Activated CD4-positive, alpha-beta T cell treated with anti-CD3 and anti-CD28 coated beads for 24 hours (primary cell): ENCODE measurements at regions not wholly inside any gene's neighbourhood (a gene's known extent, or its start where the extent isn't known, plus 50 kb on each side); places are given as distances from the start of the nearest gene placed in this dataset.
"Not testable (repeated sequence)": the region's sequence is repeated elsewhere in the genome, so short reads cannot be mapped to it uniquely, and the experiment has no call there.

Source experiments
- DNase-seq, 2 donors: peaks; one replicate each; pipeline ENCODE4 v3.0.0-alpha.2; 2020; ENCODE audit warnings: low read depth in 2 of 2

DNA sequence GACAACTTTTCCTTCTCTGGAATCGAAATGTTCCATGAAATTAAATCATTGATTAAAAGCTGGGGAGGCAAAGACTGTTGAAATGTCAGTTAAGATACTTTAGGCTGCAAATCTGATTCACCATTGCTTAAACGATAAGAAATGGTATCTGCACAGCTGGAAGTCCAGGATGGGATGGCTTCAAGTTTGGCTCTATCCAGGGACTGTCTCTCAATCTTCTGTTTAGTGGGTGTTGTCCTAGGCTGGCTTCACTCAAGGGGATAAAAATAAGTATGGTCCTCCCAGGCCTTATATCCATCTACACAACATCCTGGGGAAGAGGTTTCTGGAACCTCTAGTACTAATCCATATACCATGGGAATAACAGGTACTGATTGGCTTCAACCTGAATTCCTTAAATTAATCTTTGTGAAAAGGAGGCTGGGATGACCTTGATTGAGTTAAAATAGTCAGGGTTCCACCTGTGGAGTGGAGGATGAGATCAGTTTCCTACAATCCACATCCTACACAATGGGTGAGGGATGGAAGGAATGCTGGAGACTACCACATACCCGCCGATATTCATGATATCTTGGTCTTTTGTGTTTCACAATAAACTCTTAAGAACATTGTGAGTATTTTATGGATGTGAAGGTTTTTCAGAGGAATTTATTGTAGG, 156.0 kb upstream of the L3MBTL4 start:
- DNase-seq = no peak

DNA sequence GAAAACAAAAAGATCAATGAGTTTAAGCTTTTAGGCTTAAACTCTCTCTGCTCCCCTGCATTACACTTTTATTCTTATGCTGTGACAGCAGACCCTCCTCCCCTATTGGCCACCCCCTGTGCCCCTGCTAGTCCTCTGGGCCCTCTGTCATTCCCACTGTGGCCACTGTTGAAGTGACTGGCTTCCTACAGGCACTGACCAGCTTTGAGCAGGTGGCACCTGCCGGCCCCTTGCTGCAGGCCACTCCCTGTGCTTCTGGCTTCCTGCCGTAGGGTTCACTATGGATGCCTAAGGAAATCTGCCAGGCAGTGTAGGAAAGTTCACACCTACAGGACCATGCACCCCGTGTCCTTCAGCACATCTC, 156.5 kb upstream of the L3MBTL4 start:
- no peak for DNase-seq

DNA sequence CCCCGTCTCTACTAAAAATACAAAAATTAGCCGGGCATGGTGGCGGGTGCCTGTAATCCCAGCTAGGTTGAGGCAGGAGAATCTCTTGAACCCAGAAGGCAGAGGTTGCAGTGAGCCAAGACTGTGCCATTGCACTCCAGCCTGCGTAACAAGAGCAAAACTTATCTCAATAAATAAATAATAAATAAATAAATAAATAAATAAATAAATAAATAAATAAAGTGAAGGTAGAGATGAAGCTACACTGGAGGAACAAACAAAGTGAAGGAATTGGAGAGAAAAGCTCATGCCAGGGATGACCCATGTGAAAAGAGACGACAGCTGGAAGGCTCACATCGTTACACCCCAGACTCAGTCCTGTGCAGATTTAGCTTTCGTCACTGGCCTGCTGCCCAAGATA, 157.3 kb upstream of the ARHGAP28 start:
- not testable (repeated sequence) for DNase-seq

DNA sequence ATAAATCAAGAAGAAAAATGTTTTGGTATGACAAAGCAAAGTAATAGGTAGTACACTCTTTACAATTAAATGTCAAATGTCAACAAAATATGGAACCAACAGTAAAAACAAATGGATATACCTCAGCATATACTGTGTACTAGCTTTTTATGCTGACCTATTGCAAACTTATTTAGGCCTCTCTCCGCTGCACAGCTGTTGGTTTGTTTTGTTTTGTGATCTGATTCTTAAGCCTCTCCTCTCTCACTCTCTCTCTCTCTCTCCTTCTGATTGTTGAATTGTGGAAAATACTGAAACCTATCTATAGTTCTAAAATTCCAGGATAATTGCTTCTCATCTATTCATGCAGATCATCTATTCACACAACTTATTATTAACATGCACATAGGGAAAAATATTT, 154.9 kb upstream of the ARHGAP28 start:
- DNase-seq = no peak

DNA sequence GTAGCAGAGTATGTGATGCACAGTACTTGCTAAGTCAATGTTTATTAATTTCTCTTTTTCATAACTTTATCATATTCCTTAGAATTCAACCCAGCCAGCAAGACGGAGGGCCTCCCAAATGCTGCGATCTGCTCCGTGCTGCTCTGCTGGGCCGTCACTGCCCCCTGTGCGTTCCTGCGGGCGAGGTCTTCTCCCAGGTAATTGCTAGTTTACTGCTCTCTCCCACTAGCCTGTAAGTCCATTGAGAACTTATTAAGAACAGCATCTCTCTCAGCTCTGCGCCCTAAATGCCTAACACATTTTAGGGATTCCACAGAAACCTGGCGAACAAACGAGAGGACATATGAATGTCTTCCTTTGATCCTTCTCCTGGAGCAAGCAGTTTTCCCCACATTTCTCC, 153.6 kb upstream of the ARHGAP28 start:
- no peak for DNase-seq

DNA sequence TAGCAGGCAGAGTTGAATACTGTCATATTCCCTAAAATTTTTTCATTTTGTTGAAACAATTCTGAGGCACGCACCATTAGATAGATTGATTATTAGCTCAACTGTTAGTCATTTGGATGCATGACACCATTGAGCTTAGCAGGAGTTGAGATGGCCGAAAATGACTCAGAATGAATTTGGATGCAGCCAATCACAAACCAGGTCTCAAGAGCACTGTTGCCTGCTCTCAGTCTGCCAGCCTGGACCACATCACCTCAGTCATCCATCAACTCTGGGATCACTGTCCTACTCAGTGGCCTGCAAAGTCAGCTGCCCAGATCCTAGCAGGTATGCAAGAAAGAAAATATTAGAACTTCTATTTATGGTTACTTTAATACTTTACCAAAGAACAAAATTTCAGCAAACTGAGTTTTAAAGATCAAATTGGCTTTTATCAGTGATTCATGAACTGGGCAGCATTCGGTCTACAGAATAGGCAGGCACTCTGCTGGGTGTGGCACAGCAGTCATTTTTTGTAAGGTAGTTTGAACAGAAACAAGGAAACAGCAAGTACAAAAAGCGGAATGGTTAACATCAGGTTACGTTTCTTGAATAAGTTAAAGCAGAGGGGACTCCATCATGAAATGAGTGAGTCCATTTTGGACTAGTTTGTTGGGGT, 152.7 kb upstream of the ARHGAP28 start:
- DNase-seq = no peak

DNA sequence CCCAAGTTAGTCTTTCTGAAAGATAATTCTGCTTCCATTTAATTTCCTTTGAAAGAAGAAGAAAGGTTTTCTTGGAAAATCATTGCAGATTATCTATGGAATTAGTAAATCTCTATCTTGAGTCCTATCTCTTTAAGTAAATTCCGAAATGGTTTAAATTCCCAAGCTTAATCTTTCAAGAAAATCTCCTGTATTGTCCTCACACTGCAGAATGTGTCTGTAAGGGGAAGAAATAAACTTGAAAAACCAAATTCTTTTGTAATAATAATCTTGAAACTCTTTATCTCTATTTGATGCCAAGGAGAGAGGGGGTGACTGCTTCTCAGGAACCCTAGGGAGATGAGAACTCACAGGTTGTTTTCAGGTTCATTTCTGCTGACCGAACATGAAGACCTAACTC, 150.8 kb upstream of the ARHGAP28 start:
- no peak for DNase-seq

DNA sequence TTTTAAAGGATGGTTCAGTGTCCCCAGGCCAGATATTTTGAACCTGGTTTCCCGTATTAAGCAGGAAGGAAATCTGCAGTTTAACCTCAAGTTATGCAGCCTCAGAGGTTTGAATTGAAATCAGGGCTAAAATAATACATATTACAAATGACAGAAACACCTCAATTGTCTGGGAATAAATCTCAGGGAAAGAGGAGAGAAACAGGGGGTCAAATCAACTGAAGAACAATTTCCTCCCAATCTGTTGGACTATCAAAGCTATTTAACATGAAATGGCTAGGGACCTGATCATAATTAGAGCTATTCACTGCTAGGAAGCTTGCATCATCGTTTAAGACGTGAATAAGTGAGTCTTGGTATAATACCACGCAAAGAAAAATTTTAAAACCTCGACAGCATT, 150.0 kb upstream of the ARHGAP28 start:
- DNase-seq = no peak

DNA sequence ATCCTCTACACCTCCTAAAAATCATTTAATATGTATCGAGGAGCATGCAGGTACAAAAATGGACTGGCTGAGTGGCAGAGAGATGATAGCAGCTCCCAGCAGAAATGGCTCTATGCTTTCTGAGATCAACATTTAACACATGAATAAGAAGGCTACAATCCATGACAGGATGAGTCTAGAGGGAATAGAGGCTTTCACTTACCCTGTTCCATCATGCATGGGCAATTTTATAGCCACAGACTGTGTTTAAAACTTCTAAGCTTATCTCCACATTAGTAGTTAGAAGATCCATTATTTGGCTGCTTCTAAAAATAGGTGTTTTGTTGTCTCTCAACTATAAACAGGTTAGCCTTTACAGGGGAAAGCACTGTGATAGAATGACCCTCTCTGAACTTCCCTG, 149.1 kb upstream of the ARHGAP28 start:
- no peak for DNase-seq

DNA sequence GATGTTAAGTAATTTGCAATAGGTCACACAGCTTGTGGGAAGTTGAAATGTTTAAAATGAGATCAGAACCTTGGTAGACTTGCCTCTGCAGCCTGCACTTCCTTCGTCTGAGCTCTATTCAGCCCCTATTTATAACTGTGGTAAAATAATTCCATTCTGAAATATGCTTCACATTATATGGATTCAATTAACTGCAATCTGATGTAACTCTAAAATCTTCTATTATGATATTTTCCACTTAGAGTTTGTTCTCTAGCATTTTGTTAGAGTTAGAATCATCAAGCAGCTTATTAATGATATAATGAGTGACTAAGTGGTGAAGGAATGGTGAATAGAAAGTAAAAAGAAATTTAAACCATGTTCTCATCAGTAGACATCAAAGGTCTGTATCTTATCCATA, 139.6 kb upstream of the ARHGAP28 start:
- DNase-seq = no peak

DNA sequence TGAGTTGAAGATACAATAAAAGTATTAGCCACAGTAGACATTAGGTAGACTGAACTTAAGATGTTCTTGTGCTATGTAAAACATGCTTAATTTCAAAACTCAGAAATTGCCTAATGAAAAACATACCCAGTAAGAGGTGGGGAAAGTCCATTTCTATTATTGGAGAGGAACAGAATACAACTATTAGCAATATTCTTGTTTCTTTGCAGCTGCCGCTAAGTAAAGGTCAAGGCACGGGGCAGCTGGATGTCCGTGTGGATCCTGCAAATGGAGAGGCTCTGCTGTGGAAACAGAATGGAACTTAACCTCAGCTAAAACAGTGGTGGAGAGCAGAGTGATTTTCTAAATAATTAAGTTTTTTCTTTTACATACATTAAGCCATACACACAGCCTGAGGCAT, 139.2 kb upstream of the ARHGAP28 start:
- DNase-seq = no peak

DNA sequence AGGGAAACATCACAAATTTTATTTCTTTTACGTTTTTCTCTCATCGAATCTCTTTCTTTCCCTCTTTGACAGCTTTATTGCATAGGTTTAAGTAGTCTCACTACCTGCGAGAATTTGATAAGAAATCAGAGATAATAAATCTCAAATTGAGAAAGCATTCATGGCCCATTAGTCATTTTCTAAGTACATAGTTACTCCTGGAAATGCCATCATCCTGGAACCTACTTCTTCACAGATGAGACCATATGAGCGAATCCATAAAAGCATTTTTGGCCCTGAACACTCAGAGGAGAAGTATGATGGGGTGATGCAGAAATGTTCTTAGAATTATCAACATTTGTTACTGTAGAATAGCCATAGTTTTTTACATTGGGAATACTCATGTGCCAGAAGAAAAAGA, 138.0 kb upstream of the ARHGAP28 start:
- DNase-seq = no peak

DNA sequence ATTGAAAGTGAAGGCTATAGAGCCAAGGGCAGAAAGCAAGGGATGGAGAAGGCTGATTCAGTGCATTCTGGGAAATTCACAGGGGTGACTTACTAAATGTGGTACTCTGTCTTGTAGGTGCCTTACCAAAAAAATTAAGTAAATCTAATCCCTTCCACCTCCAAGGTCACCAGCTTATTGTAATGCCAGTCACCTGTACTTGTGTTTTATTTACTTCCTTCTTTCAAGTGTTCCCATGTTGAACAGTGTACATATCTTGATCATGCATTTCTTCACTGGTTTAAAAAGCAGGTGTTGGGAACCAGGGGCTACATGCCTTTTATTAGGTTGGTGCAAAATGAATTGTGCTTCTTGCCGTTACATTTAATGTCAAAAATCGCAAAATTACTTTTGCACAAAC, 137.0 kb upstream of the ARHGAP28 start:
- DNase-seq = no peak

DNA sequence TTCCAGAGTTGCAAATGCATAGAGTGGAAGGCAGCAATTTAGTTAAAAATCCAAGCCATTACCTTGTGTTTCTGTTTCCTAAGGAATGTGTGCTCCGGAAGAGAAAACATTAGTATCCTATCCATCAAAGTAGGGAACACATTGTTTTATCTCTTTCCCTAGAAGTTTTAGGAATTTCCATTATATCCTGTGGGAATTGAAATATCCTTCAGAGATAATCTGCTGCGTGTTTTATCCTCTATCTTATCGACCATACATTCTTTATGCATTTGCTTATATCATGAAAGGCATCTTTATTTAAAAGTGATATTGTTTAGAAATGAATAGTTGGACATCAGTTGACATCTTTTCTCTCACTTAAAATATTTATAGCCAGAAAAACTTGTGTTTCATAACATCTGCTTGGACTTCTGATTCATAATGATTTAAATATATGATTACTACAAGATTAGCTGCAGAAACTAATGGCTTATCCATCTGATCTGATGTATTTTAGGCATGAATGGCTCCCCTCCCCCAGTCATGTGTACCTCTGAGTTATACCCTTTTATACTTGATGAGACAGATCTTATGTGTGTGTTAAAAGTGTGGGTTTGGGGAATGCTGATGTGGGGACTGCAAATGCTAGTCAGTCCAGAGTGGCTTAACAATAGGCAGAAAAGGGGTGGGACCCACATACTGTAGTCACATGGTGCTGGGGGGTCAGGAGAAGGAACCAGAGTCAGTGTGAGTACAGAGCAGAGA, 136.2 kb upstream of the ARHGAP28 start:
- DNase-seq = no peak

DNA sequence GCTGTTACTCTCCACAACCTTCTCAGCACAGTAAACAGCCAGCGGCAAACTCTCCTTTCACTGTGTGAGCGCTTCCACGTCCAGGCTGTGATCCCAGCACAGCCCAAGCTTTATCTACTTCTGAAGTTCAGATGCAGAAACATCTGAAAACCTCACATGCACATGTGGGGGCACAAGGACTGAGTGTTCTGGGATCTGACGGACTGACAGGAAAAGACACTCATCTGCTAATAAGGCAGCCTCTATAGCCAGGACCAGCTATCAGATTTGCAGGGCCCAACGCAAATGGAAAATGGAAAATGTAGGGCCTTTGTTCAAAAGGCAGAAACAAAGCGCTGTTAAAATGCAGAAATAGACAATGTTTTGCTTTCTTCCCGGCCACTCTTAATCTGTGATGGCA, 133.8 kb upstream of the ARHGAP28 start:
- no peak for DNase-seq

DNA sequence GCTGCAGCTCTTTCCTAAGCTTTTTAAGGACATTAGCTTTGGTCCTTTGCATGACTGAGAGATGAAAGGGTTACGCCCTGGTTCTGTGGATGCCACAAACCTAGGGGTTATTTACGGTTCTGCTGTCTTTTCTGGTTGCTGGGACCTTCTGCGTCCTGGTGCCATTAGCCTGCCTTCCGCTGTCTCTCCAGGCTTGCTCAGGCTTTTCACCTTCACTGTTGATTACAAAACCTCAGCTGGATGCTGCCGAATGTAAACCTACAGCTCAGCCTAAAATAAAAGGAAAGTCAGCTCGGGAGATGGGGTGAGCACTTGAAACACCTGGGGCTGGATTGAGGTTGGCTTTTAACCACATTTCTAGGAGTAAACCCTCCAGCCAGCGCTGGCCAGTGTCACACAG, 130.9 kb upstream of the ARHGAP28 start:
- no peak for DNase-seq

DNA sequence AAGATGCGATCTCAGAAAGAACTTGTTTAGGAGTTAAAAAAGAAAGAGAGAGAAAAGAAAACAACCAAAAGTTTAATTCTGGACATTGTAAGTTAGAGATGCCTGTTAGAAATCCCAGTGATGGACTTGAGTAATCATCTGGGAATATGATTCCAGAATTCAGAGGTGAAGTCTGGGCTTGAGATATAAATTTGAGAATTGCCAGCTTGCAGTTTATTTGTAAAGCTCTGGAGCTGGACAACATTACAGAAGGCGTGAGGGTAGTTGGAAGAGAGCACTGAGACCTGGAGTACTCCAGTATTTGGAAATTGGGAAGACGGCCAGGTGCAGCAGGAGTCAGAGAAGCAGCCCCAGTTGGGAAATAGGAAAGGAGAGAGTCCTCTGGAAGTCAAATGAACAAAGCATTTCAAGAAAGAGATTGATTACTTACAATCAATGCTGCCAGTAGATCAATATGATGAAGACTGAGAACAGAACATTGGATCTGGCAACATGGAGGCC, 128.8 kb upstream of the ARHGAP28 start:
- no peak for DNase-seq

DNA sequence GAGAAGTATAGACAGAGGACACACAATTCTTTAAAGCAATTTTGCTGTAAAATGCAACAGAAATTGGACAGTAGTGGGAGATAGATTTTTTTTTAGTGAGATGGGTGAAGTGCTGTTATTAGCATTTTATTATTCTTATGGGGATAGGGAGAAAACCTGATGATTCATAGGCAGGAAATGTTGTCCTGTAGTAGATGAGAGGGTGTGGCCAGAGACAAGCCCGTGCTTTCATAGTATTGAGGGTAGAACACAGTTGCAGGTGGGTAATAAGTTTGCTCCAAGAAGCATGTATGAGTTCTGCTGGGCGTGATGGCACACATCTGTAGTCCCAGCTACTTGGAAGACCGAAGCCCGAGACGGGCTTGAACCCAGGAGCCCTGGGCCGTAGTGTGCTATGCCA, 128.3 kb upstream of the ARHGAP28 start:
- DNase-seq = no peak

DNA sequence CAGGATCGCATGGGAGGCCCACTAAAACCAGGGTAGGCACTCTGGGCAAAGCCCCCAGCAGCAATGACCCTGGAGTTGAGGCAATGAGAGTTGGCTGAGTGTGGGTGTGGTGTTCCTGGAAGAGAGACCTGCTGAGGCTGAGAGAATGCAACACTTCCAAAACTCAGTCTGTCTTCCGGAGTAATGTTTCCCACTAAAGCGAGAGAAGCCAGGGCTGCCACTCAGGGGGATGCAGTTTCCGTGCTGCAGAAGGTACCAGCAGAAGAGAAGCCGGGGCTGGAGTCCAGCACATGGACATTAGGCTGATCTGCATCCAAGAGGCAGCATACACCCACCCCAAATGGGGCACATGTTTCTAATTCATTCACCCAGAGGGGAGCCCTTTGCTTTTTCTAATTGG, 127.2 kb upstream of the ARHGAP28 start:
- DNase-seq = no peak

DNA sequence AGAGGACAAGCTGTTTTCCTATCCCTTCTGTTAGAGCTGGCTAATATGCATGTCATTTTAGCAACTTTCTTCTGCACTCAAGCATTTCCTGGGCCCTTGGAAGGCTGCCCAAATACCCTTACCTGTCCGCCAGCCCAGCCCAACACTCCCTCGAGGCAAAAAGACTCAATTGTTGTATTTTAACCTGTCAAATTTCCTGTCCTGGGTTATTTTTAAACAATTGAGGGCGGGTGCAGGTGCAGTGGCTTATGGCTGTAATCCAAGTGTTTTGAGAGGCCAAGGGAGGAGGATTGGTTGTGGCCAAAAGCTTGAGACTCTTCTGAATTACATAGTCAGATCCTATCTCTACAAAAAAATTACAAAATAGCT, 125.0 kb upstream of the ARHGAP28 start:
- no peak for DNase-seq

DNA sequence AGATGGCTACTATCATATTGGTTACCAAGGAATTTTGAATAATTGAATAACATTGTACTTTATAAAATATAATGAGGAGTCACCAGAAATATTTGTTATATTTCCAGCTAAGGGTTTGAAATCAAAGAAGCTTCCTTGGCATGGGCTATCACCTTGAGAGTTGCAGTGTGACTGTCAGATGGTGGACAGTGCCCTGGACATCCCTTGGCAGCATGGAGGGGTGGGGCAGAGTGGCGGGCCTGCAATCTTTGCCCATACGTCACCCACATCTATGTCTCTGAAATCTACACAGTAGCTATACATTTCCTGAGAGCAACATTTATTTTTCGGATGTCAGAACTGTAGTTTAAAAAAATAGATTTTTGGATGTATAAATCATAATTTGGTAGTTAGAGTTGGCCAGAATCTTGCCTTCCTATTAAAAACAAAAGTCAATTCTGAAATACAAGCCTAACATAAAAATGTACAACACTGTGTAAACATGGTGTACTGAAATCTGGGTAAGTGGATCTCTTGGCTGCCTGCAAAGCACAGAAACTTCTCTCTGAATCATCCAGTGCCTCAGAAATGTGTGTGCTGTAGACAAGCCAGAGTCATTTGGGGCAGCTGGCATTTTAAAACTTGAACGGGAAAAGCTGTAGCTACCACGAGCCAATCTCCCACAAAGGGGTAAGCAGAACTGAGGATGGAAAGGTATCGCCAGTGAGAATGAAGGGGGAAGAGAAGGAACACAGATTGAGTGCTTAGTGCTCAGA, 124.2 kb upstream of the ARHGAP28 start:
- DNase-seq = no peak

DNA sequence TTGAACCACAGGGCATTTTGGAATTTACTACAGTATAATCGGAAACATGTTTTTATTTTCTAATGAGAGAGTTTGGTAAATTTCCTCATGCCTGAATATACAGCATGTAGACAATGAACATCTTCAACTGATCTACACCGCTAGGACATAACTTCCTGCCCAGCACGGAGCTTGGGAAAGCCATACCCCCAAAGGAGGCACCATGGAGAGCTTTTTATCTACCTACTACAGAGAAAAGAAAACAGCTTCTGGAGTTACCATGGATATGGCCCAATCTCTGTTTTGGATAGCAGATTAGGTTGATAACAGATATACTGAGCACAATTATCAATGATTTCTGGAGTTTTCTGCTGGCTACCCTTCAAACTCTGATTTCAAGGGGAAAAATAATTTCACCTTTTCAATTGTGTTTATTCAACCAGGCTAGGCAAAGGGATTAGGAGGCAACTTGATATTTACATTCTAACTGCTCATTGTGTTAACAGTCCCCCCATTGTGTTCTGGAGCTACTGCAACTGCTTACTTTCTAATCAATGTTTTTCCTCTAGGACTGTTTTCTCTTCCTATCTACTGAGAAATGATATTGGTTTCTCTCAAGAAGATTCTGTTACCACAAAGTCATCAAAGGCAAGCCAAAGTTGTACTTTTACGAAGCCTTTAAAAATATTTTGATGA, 123.0 kb upstream of the ARHGAP28 start:
- no peak for DNase-seq
